ENCODE measurements at regions not wholly inside any gene's neighbourhood (a gene's known extent, or its start where the extent isn't known, plus 50 kb on each side); places are given as distances from the start of the nearest gene placed in this dataset.

- H3K4me3 Mint-ChIP-seq (ENCODE audit: unreplicated experiment), result no peak overlapping the region
- intact Hi-C loops (cut with micrococcal nuclease; ENCODE audit: unreplicated experiment), result loop anchor here (1.0 to 10.0 kb wide), 4 partner anchors 158 to 731 kb away; no protein-coding TSS in a partner anchor
- Histone ChIP-seq H3K9me3 (no peaks in the 10 kb centered on the region), H3K27me3 (replicated peaks; ENCODE audit: control insufficient read depth, insufficient read depth, low read length) (no peaks in the 10 kb centered on the region), H3K36me3 (ENCODE audit: control insufficient read depth, insufficient read depth, low read length) (no peaks in the 10 kb centered on the region), H3K4me3 (ENCODE audit: low read depth, low read length) (no peak overlapping the region), H3K4me1 (no peaks in the 10 kb centered on the region)
- peaks cover 3% of the 10 kb centered on the region for H3K27me3 Mint-ChIP-seq (ENCODE audit: insufficient read depth, unreplicated experiment)
- ChIA-PET POLR2A (no interaction called here), CTCF (interaction anchor here (0.6 to 1.5 kb wide), 12 partner anchors 9 to 1929 kb away, joined by 3 to 13 read pairs (median 5); partner anchors contain the start of genes NOL7 and SIRT5)
- peaks cover 7% of the 10 kb centered on the region for H3K4me1 Mint-ChIP-seq (ENCODE audit: low read depth, unreplicated experiment)
- H3K27ac Mint-ChIP-seq (ENCODE audit: unreplicated experiment), result no peak overlapping the region
- H3K36me3 Mint-ChIP-seq (ENCODE audit: insufficient read depth, unreplicated experiment), result no peaks in the 10 kb centered on the region
- peaks cover 7% of the 10 kb centered on the region for H3K9me3 Mint-ChIP-seq (ENCODE audit: unreplicated experiment)
- DNase-seq, result peak in 1 of 2 experiments; percentile 51
- peak; percentile 57 to 60 for TF ChIP-seq CTCF (IDR thresholded peaks at IDR 0.05; ENCODE audit: insufficient read depth in 1 of 2, low read depth in 1 of 2, low read length in 1 of 2, severe bottlenecking in 1 of 2, unreplicated experiment in 1 of 2)
- BruUV-seq (replicated peaks), result no TSS peak
Observed at GRCh38 chr6:14066782-14067406, 50.7 kb upstream of the CD83 start.

GRCh38 chr6:14067656-14068055 lies 49.9 kb upstream of the CD83 start:
- TF ChIP-seq CTCF (IDR thresholded peaks at IDR 0.05; ENCODE audit: insufficient read depth in 1 of 2, low read depth in 1 of 2, low read length in 1 of 2, severe bottlenecking in 1 of 2, unreplicated experiment in 1 of 2), result no peak
- ChIA-PET CTCF (interaction anchor here (1.0 to 1.4 kb wide), 5 partner anchors 10 to 443 kb away, joined by 3 to 13 read pairs (median 6); no protein-coding TSS in a partner anchor), POLR2A (no interaction called here)
- Mint-ChIP-seq H3K27ac (ENCODE audit: unreplicated experiment) (no peak overlapping the region), H3K4me1 (ENCODE audit: low read depth, unreplicated experiment) (peaks cover 7% of the 10 kb centered on the region), H3K4me3 (ENCODE audit: unreplicated experiment) (no peak overlapping the region), H3K27me3 (ENCODE audit: insufficient read depth, unreplicated experiment) (peaks cover under 1% of the 10 kb centered on the region), H3K36me3 (ENCODE audit: insufficient read depth, unreplicated experiment) (no peaks in the 10 kb centered on the region), H3K9me3 (ENCODE audit: unreplicated experiment) (no peaks in the 10 kb centered on the region)
- Histone ChIP-seq H3K9me3 (no peaks in the 10 kb centered on the region), H3K36me3 (ENCODE audit: control insufficient read depth, insufficient read depth, low read length) (no peaks in the 10 kb centered on the region), H3K4me3 (ENCODE audit: low read depth, low read length) (no peak overlapping the region), H3K4me1 (no peaks in the 10 kb centered on the region), H3K27me3 (replicated peaks; ENCODE audit: control insufficient read depth, insufficient read depth, low read length) (no peaks in the 10 kb centered on the region)
- no peak for DNase-seq
- no TSS peak for BruUV-seq (replicated peaks)
- intact Hi-C loops (cut with micrococcal nuclease; ENCODE audit: unreplicated experiment), result loop anchor here (1.0 to 10.0 kb wide), 2 partner anchors 272 to 443 kb away; no protein-coding TSS in a partner anchor

Measured in Caco-2 (cell line).